Mesenchymal stem cell (in vitro differentiated cells and primary cell): ENCODE measurements at regions not wholly inside any gene's neighbourhood (a gene's known extent, or its start where the extent isn't known, plus 50 kb on each side); places are given as distances from the start of the nearest gene placed in this dataset.

Experiments
- DNase-seq: peaks from one replicate; pipeline ENCODE4 v3.0.0-alpha.2; 2013
- H2AFZ ChIP-seq: one replicate; pipeline ENCODE4 v1.6.1; 2013; ENCODE audit warnings: low read depth, mild to moderate bottlenecking, control low read depth, inconsistent platforms, low read length, moderate library complexity
- H2AK5ac ChIP-seq: 2 replicates; pipeline ENCODE4 v1.6.1; 2013; ENCODE audit warnings: low read length, moderate library complexity, mild to moderate bottlenecking, inconsistent platforms; ENCODE audit not compliant: severe bottlenecking
- H2BK120ac ChIP-seq: one replicate; pipeline ENCODE4 v1.6.1; 2013; ENCODE audit warnings: low read depth, mild to moderate bottlenecking, inconsistent platforms, low read length, moderate library complexity
- H2BK12ac ChIP-seq, 2 experiments: one replicate each; pipeline ENCODE4 v1.6.1; 2013; ENCODE audit warnings: inconsistent platforms in 2 of 2, low read length in 2 of 2, mild to moderate bottlenecking in 2 of 2, moderate library complexity in 2 of 2, control low read depth in 1 of 2
- H2BK15ac ChIP-seq: one replicate; pipeline ENCODE4 v1.6.1; 2013; ENCODE audit warnings: mild to moderate bottlenecking, low read depth, inconsistent platforms; ENCODE audit not compliant: poor library complexity, severe bottlenecking
- H2BK5ac ChIP-seq: 2 replicates; pipeline ENCODE4 v1.6.1; 2013; ENCODE audit warnings: low read depth, mild to moderate bottlenecking, low read length, control low read depth, inconsistent platforms; ENCODE audit not compliant: poor library complexity, severe bottlenecking
- H3K14ac ChIP-seq, 2 experiments: one replicate each; pipeline ENCODE4 v1.6.1; 2013; ENCODE audit warnings: inconsistent platforms in 2 of 2, low read length in 2 of 2, control low read depth in 1 of 2, mild to moderate bottlenecking in 1 of 2, moderate library complexity in 1 of 2
- H3K18ac ChIP-seq, 2 experiments: one replicate each; pipeline ENCODE4 v1.6.1; 2013; ENCODE audit warnings: inconsistent platforms in 2 of 2, low read length in 2 of 2, control low read depth in 1 of 2, low read depth in 1 of 2, mild to moderate bottlenecking in 1 of 2
- H3K23ac ChIP-seq, 2 experiments: one replicate each; pipeline ENCODE4 v1.6.1; 2013; ENCODE audit warnings: inconsistent platforms in 2 of 2, low read length in 2 of 2, mild to moderate bottlenecking in 2 of 2, moderate library complexity in 2 of 2, control low read depth in 1 of 2
- H3K27ac ChIP-seq: 2 replicates; pipeline ENCODE4 v1.5.1; 2013; ENCODE audit warnings: mild to moderate bottlenecking, moderate library complexity, low read length, control low read depth, inconsistent platforms; ENCODE audit not compliant: poor library complexity, severe bottlenecking
- H3K27me3 ChIP-seq, 2 experiments: 2 replicates each; pipeline versions ENCODE4 v1.6.1 to v1.7.0; 2013; ENCODE audit warnings: low read length in 2 of 2, mild to moderate bottlenecking in 2 of 2, moderate library complexity in 2 of 2, control low read depth in 1 of 2, inconsistent platforms in 1 of 2; ENCODE audit not compliant: control insufficient read depth in 1 of 2, insufficient read depth in 1 of 2
- H3K36me3 ChIP-seq, 2 experiments: 2 replicates each; pipeline versions ENCODE4 v1.6.1 to v1.7.0; 2013; ENCODE audit warnings: low read length in 2 of 2, control low read depth in 1 of 2, inconsistent platforms in 1 of 2, low read depth in 1 of 2, mild to moderate bottlenecking in 1 of 2; ENCODE audit not compliant: insufficient read depth in 2 of 2, control insufficient read depth in 1 of 2
- H3K4ac ChIP-seq, 2 experiments: one replicate each; pipeline ENCODE4 v1.6.1; 2013; ENCODE audit warnings: inconsistent platforms in 2 of 2, low read length in 2 of 2, mild to moderate bottlenecking in 2 of 2, moderate library complexity in 2 of 2, control low read depth in 1 of 2, low read depth in 1 of 2
- H3K4me1 ChIP-seq: 2 replicates; pipeline ENCODE4 v1.6.1; 2013; ENCODE audit warnings: low read depth, low read length, control low read depth; ENCODE audit not compliant: control insufficient read depth, insufficient read depth
- H3K4me2 ChIP-seq: 2 replicates; pipeline ENCODE4 v1.6.1; 2013; ENCODE audit warnings: low read length, mild to moderate bottlenecking, inconsistent platforms; ENCODE audit not compliant: poor library complexity, severe bottlenecking
- H3K4me3 ChIP-seq, 2 experiments: 2 replicates each; pipeline versions ENCODE4 v1.5.1 to v1.7.0; 2013; ENCODE audit warnings: low read length in 2 of 2, mild to moderate bottlenecking in 2 of 2, control low read depth in 1 of 2, low read depth in 1 of 2; ENCODE audit not compliant: insufficient read depth in 1 of 2
- H3K79me1 ChIP-seq: replicated peaks from 2 replicates; pipeline ENCODE4 v1.6.1; 2013; ENCODE audit warnings: mild to moderate bottlenecking, control low read depth, low read length, inconsistent platforms; ENCODE audit not compliant: poor library complexity, severe bottlenecking
- H3K9ac ChIP-seq: 2 replicates; pipeline ENCODE4 v1.7.0; 2013; ENCODE audit warnings: mild to moderate bottlenecking, low read length, moderate library complexity
- H3K9me3 ChIP-seq: 2 replicates; pipeline ENCODE4 v1.7.0; 2013; ENCODE audit warnings: mild to moderate bottlenecking, low read length; ENCODE audit not compliant: control insufficient read depth
- H4K8ac ChIP-seq: one replicate; pipeline ENCODE4 v1.6.1; 2013; ENCODE audit warnings: inconsistent platforms, mild to moderate bottlenecking, low read length, moderate library complexity
- H4K91ac ChIP-seq: one replicate; pipeline ENCODE4 v1.6.1; 2013; ENCODE audit warnings: mild to moderate bottlenecking, low read length, inconsistent platforms
- WGBS: methylation state at CpG from one replicate; pipeline ENCODE4 v1.1.7; 2013; ENCODE audit warnings: mixed read lengths; 5-methylcytosine and 5-hydroxymethylcytosine counted together

- 94% methylated on average over 5 of the region's 5 CpGs for WGBS
- Histone ChIP-seq H3K27me3 (no peaks in the 10 kb centered on the region), H2AK5ac (no peak overlapping the region), H4K91ac (no peak overlapping the region), H4K8ac (no peak overlapping the region), H3K23ac (no peak overlapping the region), H3K4me3 (no peak overlapping the region), H3K9ac (no peak overlapping the region), H3K14ac (no peak overlapping the region), H3K27ac (no peak overlapping the region), H2BK120ac (no peak overlapping the region), H2AFZ (no peak overlapping the region), H3K4me1 (peaks cover 2% of the 10 kb centered on the region), H2BK5ac (no peak overlapping the region), H2BK12ac (no peak overlapping the region), H2BK15ac (no peak overlapping the region), H3K4me2 (no peak overlapping the region), H3K4ac (no peak overlapping the region), H3K18ac (no peak overlapping the region), H3K9me3 (no peaks in the 10 kb centered on the region), H3K36me3 (no peaks in the 10 kb centered on the region), H3K79me1 (no peaks in the 10 kb centered on the region)
- DNase-seq = no peak
These were observed 392.5 kb downstream of the HLX start for GRCh38 chr1:221271701-221272100.

GRCh38 chr1:221272940-221273339, 393.7 kb downstream of the HLX start:
- WGBS = 84% methylated on average over 3 of the region's 3 CpGs

GRCh38 chr1:221274373-221274772, 395.1 kb downstream of the HLX start:
- H4K91ac ChIP-seq = no peak overlapping the region
- DNase-seq = no peak
- H3K4ac ChIP-seq = no peak overlapping the region
- H2BK120ac ChIP-seq = no peak overlapping the region
- no peak overlapping the region for H2BK12ac ChIP-seq
- no peak overlapping the region for H2BK5ac ChIP-seq
- H3K4me1 ChIP-seq = peaks cover 2% of the 10 kb centered on the region
- H3K4me2 ChIP-seq = no peak overlapping the region
- H3K27me3 ChIP-seq = no peaks in the 10 kb centered on the region
- no peaks in the 10 kb centered on the region for H3K36me3 ChIP-seq
- no peak overlapping the region for H2AK5ac ChIP-seq
- H4K8ac ChIP-seq = peak overlapping the region; percentile 4
- 50% methylated on average over 4 of the region's 6 CpGs for WGBS
- H3K23ac ChIP-seq = no peak overlapping the region
- no peaks in the 10 kb centered on the region for H3K9me3 ChIP-seq
- H3K9ac ChIP-seq = no peak overlapping the region
- H3K27ac ChIP-seq = no peak overlapping the region
- H2BK15ac ChIP-seq = no peak overlapping the region
- peak overlapping the region in 1 of 2 experiments; percentile 59 for H3K18ac ChIP-seq
- H2AFZ ChIP-seq = no peak overlapping the region
- H3K14ac ChIP-seq = no peak overlapping the region
- no peaks in the 10 kb centered on the region for H3K79me1 ChIP-seq
- H3K4me3 ChIP-seq = no peak overlapping the region

More at GRCh38 chr1:221272940-221273339, 393.7 kb downstream of the HLX start:
- Histone ChIP-seq H2AFZ (no peak overlapping the region), H3K9me3 (no peaks in the 10 kb centered on the region), H3K36me3 (no peaks in the 10 kb centered on the region), H3K4ac (no peak overlapping the region), H3K23ac (no peak overlapping the region), H2BK120ac (no peak overlapping the region), H2AK5ac (no peak overlapping the region), H3K27ac (no peak overlapping the region), H3K4me3 (no peak overlapping the region), H3K18ac (no peak overlapping the region), H3K4me2 (no peak overlapping the region), H4K8ac (no peak overlapping the region), H2BK5ac (no peak overlapping the region), H3K79me1 (no peaks in the 10 kb centered on the region), H2BK12ac (no peak overlapping the region), H3K27me3 (no peaks in the 10 kb centered on the region), H2BK15ac (no peak overlapping the region), H4K91ac (no peak overlapping the region), H3K14ac (no peak overlapping the region), H3K9ac (no peak overlapping the region), H3K4me1 (peaks cover 2% of the 10 kb centered on the region)
- no peak for DNase-seq

- H3K79me1 ChIP-seq = no peaks in the 10 kb centered on the region
- WGBS = 71% methylated on average over 1 of the region's 1 CpG
- H3K9me3 ChIP-seq = no peaks in the 10 kb centered on the region
- H3K27ac ChIP-seq = no peak overlapping the region
- no peak overlapping the region for H2BK5ac ChIP-seq
- H3K18ac ChIP-seq = no peak overlapping the region
- H3K23ac ChIP-seq = no peak overlapping the region
- DNase-seq = no peak
- H2BK15ac ChIP-seq = no peak overlapping the region
- no peak overlapping the region for H3K14ac ChIP-seq
- no peak overlapping the region for H2AFZ ChIP-seq
- H2BK120ac ChIP-seq = no peak overlapping the region
- peaks cover 4% of the 10 kb centered on the region for H3K4me1 ChIP-seq
- H3K27me3 ChIP-seq = no peaks in the 10 kb centered on the region
- H2BK12ac ChIP-seq = no peak overlapping the region
- no peak overlapping the region for H2AK5ac ChIP-seq
- H4K8ac ChIP-seq = no peak overlapping the region
- H3K36me3 ChIP-seq = no peaks in the 10 kb centered on the region
- no peak overlapping the region for H3K4ac ChIP-seq
- H3K9ac ChIP-seq = no peak overlapping the region
- H3K4me2 ChIP-seq = no peak overlapping the region
- no peak overlapping the region for H4K91ac ChIP-seq
- H3K4me3 ChIP-seq = no peak overlapping the region
These were observed 397.7 kb downstream of the HLX start for GRCh38 chr1:221276896-221277409.
